HepG2 (cell line): ENCODE measurements at regions not wholly inside any gene's neighbourhood (a gene's known extent, or its start where the extent isn't known, plus 50 kb on each side); places are given as distances from the start of the nearest gene placed in this dataset.
A peak's percentile ranks its signal among the peaks of the same experiment; 100 is the strongest.

ENCODE experiments used
- ATAC-seq: fragments of 200-7000 bp; cut with Tn5 transposase; 3 replicates; pipeline ENCODE4 v1.9.1; 2020; ENCODE audit warnings: mild to moderate bottlenecking, moderate library complexity
- BruUV-seq: library from RNA; stranded (reverse); fragments of 400-500 nt; replicated peaks from 2 replicates; lab custom pipeline; 2021; lab: Mats Ljungman, UMichigan
- CTCF ChIA-PET: fragments of 300-600 bp; formaldehyde crosslinking; extraction: SDS; loops from one replicate; lab custom pipeline; 2021; ENCODE audit warnings: low total read pairs, inconsistent platforms, low intra/inter-chr PET ratio; lab: Yijun Ruan, JAX
- POLR2A ChIA-PET: fragments of 350-600 bp; sonication (Branson Sonifier 250); formaldehyde crosslinking; loops from one replicate; lab custom pipeline; 2020; ENCODE audit warnings: antibody characterized with exemption, inconsistent platforms; lab: Yijun Ruan, JAX
- DNase-seq: peaks from one replicate; pipeline ENCODE4 v3.0.0-alpha.2; 2015; ENCODE audit warnings: low spot score
- FAIRE-seq: peaks from 3 replicates; lab custom pipeline; 2011; peaks lifted over from hg19 to GRCh38; lab: Jason Lieb, UNC
- H2AFZ ChIP-seq: one replicate; pipeline ENCODE4 v1.6.1; 2011; ENCODE audit warnings: low read length, inconsistent platforms
- H3K27ac ChIP-seq: fragments of 300-600 bp; 3 replicates; pipeline ENCODE4 v1.8.0; 2011; ENCODE audit warnings: mixed run types, mild to moderate bottlenecking, mixed read lengths, low read length, inconsistent platforms; ENCODE audit not compliant: insufficient read depth; ENCODE audit errors: extremely low read length
- H3K27me3 ChIP-seq, 2 experiments: fragments of 200-600 bp in 1 of 2; 2 replicates in 1 of 2; 3 replicates in 1 of 2; pipeline versions ENCODE4 v1.6.0 to v1.8.0; 2011; ENCODE audit warnings: low read length in 2 of 2, mild to moderate bottlenecking in 2 of 2, moderate library complexity in 2 of 2, inconsistent platforms in 1 of 2; ENCODE audit not compliant: insufficient read depth in 2 of 2, control insufficient read depth in 1 of 2
- H3K36me3 ChIP-seq, 2 experiments: fragments of 200-600 bp in 1 of 2; replicated peaks in 1 of 2; 2 replicates in 1 of 2; 3 replicates in 1 of 2; pipeline versions ENCODE4 v1.5.1 to v1.8.0; 2011; ENCODE audit warnings: low read length in 2 of 2, inconsistent platforms in 1 of 2; ENCODE audit not compliant: insufficient read depth in 2 of 2, control insufficient read depth in 1 of 2
- H3K4me1 ChIP-seq: 2 replicates; pipeline ENCODE4 v1.5.1; 2012; ENCODE audit warnings: low read length, inconsistent platforms; ENCODE audit not compliant: insufficient read depth
- H3K4me2 ChIP-seq: 2 replicates; pipeline ENCODE4 v1.6.0; 2011; ENCODE audit warnings: low read depth, low read length, inconsistent platforms
- H3K4me3 ChIP-seq, 3 experiments: fragments of 200-600 bp in 1 of 3; sonication (generic), shearing (Covaris generic) in 1 of 3; replicated peaks in 1 of 3; 2 replicates each; pipeline ENCODE4 v1.5.1; 2011 to 2016; ENCODE audit warnings: low read length in 3 of 3, inconsistent platforms in 2 of 3, low read depth in 2 of 3, mild to moderate bottlenecking in 2 of 3, control low read depth in 1 of 3, mixed read lengths in 1 of 3; ENCODE audit not compliant: insufficient read depth in 1 of 3
- H3K79me2 ChIP-seq: one replicate; pipeline ENCODE4 v1.6.1; 2011; ENCODE audit warnings: low read length, inconsistent platforms; ENCODE audit not compliant: insufficient read depth
- H3K9ac ChIP-seq: 2 replicates; pipeline ENCODE4 v1.6.0; 2011; ENCODE audit warnings: mild to moderate bottlenecking, low read depth, low read length, inconsistent platforms; ENCODE audit not compliant: insufficient read depth
- H3K9me3 ChIP-seq: 2 replicates; pipeline ENCODE4 v1.5.1; 2012; ENCODE audit warnings: mild to moderate bottlenecking, low read length
- H4K20me1 ChIP-seq: 2 replicates; pipeline ENCODE4 v1.6.0; 2011; ENCODE audit warnings: inconsistent platforms, mild to moderate bottlenecking, low read length, moderate library complexity; ENCODE audit not compliant: insufficient read depth
- CHCHD3 ChIP-seq: sonication (generic); formaldehyde crosslinking; IDR thresholded peaks from 2 replicates; pipeline ENCODE4 v1.8.0; 2022; ENCODE audit warnings: mild to moderate bottlenecking, missing genetic modification reagents, moderate library complexity
- KDM1A ChIP-seq: IDR thresholded peaks from 2 replicates; pipeline ENCODE4 v1.6.1; 2016; ENCODE audit warnings: missing compliant biosample characterization
- MIER2 ChIP-seq: IDR thresholded peaks from 2 replicates; pipeline ENCODE4 v1.6.1; 2016; ENCODE audit warnings: missing biosample characterization, missing genetic modification reagents
- NR2F6 ChIP-seq, 2 experiments: IDR thresholded peaks; 2 replicates each; pipeline ENCODE4 v1.6.1; 2016; ENCODE audit warnings: antibody characterized with exemption in 1 of 2, mild to moderate bottlenecking in 1 of 2
- PHF20 ChIP-seq: sonication (generic); formaldehyde crosslinking; IDR thresholded peaks from 2 replicates; pipeline ENCODE4 v1.5.0; 2020; ENCODE audit warnings: mild to moderate bottlenecking, missing genetic modification reagents
- SYNCRIP ChIP-seq: fragments of 200-400 bp; formaldehyde crosslinking; IDR thresholded peaks from 2 replicates; pipeline ENCODE4 v1.6.1; 2018; ENCODE audit warnings: mild to moderate bottlenecking, low read depth, low read length; ENCODE audit not compliant: insufficient read depth
- U2AF1 ChIP-seq: fragments of 200-400 bp; formaldehyde crosslinking; optimal IDR thresholded peaks from 2 replicates; pipeline ENCODE3; 2017; ENCODE audit warnings: mild to moderate bottlenecking, low read depth, low read length
- ZNF563 ChIP-seq: sonication (generic); formaldehyde crosslinking; IDR thresholded peaks from 2 replicates; pipeline ENCODE4 v1.8.0; 2022; ENCODE audit warnings: mild to moderate bottlenecking, moderate library complexity, missing genetic modification reagents
- ZNF619 ChIP-seq: sonication (generic); formaldehyde crosslinking; IDR thresholded peaks from 2 replicates; pipeline ENCODE4 v1.4.0; 2020; ENCODE audit warnings: mild to moderate bottlenecking, missing genetic modification reagents
- ZNF7 ChIP-seq: IDR thresholded peaks from 2 replicates; pipeline ENCODE4 v1.6.1; 2016; ENCODE audit warnings: missing biosample characterization, missing genetic modification reagents
- ZNF780A ChIP-seq: sonication (generic); formaldehyde crosslinking; IDR thresholded peaks from 2 replicates; pipeline ENCODE4 v1.8.0; 2022; ENCODE audit warnings: mild to moderate bottlenecking, missing genetic modification reagents, moderate library complexity
- WGBS: methylation state at CpG from one replicate; pipeline ENCODE4 v1.1.6; 2017; ENCODE audit warnings: low lambda C conversion rate; 5-methylcytosine and 5-hydroxymethylcytosine counted together
- in situ Hi-C: cut with HindIII; loops from 2 replicates; pipeline ENCODE4 v1.10.0; 2017; ENCODE audit warnings: low pct_unique_long_range_greater_than_20kb; ENCODE audit not compliant: extremely low pct_ligation_motif_present
- intact Hi-C: fragments of 100-400 bp; cut with micrococcal nuclease; formaldehyde crosslinking; loops from one replicate; pipeline ENCODE4 v1.10.0; 2022; ENCODE audit not compliant: unreplicated experiment
- TF ChIP-seq, protein P1 (sequence below): sonication (generic); formaldehyde crosslinking; IDR thresholded peaks from 2 replicates; pipeline ENCODE4 v1.4.0; 2020; ENCODE audit warnings: missing genetic modification reagents
- TF ChIP-seq, protein P2 (sequence below): sonication (generic); formaldehyde crosslinking; IDR thresholded peaks from 2 replicates; pipeline ENCODE4 v1.4.0; 2020; ENCODE audit warnings: mild to moderate bottlenecking, missing genetic modification reagents
- TF ChIP-seq, protein P3 (sequence below): sonication (generic); formaldehyde crosslinking; conservative IDR thresholded peaks from 2 replicates; pipeline ENCODE4 v1.4.0; 2020; ENCODE audit warnings: missing genetic modification reagents

DNA sequence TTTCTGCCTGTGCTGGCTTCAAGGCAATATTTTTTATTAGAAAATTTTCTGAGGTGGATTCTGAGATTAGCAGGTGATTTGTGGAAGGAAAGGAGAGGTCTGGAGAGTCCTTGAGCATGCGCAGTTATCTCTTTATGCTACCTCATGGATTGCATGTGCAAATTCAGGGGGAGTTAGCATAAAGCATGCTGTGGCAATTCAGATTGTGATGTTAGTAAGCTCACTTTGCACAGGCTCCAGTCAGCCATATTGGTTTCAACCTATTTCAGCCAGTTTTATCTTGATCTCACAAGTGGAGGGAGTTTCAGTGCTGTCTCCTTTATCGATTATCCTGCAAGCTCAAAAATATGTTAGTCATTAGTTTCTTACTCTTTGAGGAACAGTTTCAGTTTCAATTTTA, 2012.3 kb upstream of the PIK3C3 start:
- Histone ChIP-seq H3K27ac (no peak overlapping the region), H3K79me2 (no peaks in the 10 kb centered on the region), H3K4me1 (no peaks in the 10 kb centered on the region), H3K9ac (no peak overlapping the region), H3K4me3 (no peak overlapping the region), H3K36me3 (no peaks in the 10 kb centered on the region), H2AFZ (no peak overlapping the region), H4K20me1 (no peaks in the 10 kb centered on the region), H3K4me2 (0 out of 2 replicates have a peak overlapping the region, but pooled peaks have one; percentile 1), H3K27me3 (no peaks in the 10 kb centered on the region), H3K9me3 (no peaks in the 10 kb centered on the region)
- 22% methylated on average over 2 of the region's 2 CpGs for WGBS
- BruUV-seq: no TSS peak
- TF ChIP-seq ZNF7 (CRISPR knock-in tag) (no peak), U2AF1 (no peak), PHF20 (CRISPR knock-in tag) (no peak), ZNF563 (no peak), ZNF619 (CRISPR knock-in tag) (no peak), MIER2 (CRISPR knock-in tag) (no peak)
- TF ChIP-seq, protein P1, sequence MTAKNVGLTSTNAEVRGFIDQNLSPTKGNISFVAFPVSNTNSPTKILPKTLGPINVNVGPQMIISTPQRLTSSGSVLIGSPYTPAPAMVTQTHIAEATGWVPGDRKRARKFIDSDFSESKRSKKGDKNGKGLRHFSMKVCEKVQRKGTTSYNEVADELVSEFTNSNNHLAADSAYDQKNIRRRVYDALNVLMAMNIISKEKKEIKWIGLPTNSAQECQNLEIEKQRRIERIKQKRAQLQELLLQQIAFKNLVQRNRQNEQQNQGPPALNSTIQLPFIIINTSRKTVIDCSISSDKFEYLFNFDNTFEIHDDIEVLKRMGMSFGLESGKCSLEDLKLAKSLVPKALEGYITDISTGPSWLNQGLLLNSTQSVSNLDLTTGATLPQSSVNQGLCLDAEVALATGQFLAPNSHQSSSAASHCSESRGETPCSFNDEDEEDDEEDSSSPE (CRISPR knock-in tag): no peak
- CTCF ChIA-PET: no interaction called here
- POLR2A ChIA-PET: no interaction called here
- intact Hi-C loops: no loop called here
- DNase-seq (no peak), ATAC-seq (no peak), FAIRE-seq (no peak)
- in situ Hi-C loops: no loop called here

DNA sequence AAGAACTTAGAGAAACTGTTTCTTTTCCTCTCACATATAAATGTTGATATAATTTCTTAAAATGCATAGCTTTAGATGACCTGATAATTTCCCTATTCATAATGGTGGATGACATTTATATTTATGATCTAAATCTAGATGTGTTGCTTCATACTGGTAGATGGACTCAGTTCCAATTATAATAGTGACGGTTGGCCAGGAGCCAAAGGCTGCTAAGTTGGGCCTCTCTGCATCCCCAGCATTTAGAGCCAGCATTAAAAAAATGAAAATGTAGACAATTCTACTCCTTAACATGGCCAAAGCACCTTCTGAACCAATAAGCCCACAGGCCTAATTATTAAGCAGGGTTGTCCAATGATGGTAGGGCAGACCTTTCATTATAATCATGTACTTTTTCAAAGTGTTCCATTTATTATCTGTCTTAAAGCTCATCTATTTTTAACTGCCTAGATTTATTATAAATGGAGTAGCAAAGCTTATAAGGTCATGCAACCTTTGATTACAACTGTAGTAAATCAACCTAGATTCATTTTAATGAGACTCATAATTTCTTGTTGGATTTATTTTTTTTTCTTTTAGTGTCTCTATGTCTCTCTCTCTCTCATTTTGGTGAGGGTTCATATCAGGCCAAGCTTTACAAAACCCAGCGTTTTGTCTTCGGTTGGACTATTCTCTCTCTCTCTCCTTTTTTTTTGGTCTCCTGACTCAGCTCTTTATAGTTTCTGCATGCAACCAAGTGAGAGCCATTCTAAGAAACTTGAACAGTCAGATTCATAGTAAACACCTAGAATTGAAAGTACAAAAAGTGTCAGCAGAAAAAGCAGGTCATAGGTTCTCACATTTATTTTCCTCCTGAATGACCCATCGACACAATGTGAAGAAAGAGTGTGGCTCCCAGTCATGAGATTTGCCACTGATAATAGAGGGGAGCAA, 2016.1 kb upstream of the PIK3C3 start:
- ATAC-seq: no peak
- Histone ChIP-seq H3K4me1 (no peaks in the 10 kb centered on the region), H3K9me3 (no peaks in the 10 kb centered on the region), H3K79me2 (no peaks in the 10 kb centered on the region), H3K9ac (no peak overlapping the region), H4K20me1 (no peaks in the 10 kb centered on the region), H3K4me2 (no peak overlapping the region), H3K27ac (no peak overlapping the region), H3K27me3 (no peaks in the 10 kb centered on the region), H3K36me3 (no peaks in the 10 kb centered on the region), H3K4me3 (no peak overlapping the region), H2AFZ (no peak overlapping the region)
- intact Hi-C loops (no loop called here), in situ Hi-C loops (no loop called here)
- no TSS peak for BruUV-seq
- DNase-seq: no peak
- CTCF ChIA-PET: no interaction called here
- no peak for FAIRE-seq
- POLR2A ChIA-PET: no interaction called here
- WGBS: 2% methylated on average over 4 of the region's 4 CpGs
- TF ChIP-seq KDM1A (CRISPR knock-in tag) (no peak), NR2F6 (IDR thresholded peaks at IDR 0.05) (no peak), NR2F6 (CRISPR knock-in tag; IDR thresholded peaks at IDR 0.05) (no peak), CHCHD3 (CRISPR knock-in tag) (no peak), SYNCRIP (no peak), ZNF780A (CRISPR knock-in tag) (no peak)
- TF ChIP-seq, protein P2, sequence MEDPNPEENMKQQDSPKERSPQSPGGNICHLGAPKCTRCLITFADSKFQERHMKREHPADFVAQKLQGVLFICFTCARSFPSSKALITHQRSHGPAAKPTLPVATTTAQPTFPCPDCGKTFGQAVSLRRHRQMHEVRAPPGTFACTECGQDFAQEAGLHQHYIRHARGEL (CRISPR knock-in tag): no peak
- TF ChIP-seq, protein P3, sequence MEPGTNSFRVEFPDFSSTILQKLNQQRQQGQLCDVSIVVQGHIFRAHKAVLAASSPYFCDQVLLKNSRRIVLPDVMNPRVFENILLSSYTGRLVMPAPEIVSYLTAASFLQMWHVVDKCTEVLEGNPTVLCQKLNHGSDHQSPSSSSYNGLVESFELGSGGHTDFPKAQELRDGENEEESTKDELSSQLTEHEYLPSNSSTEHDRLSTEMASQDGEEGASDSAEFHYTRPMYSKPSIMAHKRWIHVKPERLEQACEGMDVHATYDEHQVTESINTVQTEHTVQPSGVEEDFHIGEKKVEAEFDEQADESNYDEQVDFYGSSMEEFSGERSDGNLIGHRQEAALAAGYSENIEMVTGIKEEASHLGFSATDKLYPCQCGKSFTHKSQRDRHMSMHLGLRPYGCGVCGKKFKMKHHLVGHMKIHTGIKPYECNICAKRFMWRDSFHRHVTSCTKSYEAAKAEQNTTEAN (CRISPR knock-in tag): no peak
